ENCODE measurements at regions not wholly inside any gene's neighbourhood (a gene's known extent, or its start where the extent isn't known, plus 50 kb on each side); places are given as distances from the start of the nearest gene placed in this dataset.

DNA sequence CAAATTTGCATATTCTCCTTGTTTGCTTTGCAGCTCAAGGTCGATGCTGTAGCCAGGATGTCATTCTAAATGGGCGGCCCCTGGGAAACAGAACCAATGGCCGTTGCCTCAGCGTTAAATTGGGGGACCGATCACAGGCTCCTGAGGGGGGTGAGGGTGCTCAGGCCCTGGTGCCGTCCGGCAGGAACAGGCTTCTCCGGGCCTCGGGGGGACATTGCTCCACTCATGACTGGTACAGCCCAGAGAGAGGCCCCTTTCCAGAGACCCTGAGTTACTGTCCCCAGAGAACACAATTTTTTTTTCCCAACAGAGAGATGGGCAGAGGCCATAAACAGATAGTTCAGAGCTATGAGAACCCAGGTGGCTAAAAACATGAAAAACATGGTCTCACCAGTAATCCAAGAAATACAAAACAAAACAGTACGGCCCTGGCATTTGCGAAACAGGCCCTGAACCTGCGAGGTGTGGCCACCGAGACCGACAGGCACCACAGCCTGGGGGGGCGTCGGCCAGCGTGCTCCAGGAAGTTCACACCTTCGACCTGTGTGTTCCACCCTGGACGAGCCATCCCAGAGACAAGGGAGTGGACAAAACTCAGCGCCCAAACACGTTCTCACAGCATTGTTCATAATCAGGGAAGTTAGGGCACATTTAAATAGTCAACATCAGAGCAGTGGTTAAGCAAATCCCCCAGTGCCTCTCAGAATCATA lies 82.8 kb downstream of the METRNL start:
- TF ChIP-seq, protein P1, sequence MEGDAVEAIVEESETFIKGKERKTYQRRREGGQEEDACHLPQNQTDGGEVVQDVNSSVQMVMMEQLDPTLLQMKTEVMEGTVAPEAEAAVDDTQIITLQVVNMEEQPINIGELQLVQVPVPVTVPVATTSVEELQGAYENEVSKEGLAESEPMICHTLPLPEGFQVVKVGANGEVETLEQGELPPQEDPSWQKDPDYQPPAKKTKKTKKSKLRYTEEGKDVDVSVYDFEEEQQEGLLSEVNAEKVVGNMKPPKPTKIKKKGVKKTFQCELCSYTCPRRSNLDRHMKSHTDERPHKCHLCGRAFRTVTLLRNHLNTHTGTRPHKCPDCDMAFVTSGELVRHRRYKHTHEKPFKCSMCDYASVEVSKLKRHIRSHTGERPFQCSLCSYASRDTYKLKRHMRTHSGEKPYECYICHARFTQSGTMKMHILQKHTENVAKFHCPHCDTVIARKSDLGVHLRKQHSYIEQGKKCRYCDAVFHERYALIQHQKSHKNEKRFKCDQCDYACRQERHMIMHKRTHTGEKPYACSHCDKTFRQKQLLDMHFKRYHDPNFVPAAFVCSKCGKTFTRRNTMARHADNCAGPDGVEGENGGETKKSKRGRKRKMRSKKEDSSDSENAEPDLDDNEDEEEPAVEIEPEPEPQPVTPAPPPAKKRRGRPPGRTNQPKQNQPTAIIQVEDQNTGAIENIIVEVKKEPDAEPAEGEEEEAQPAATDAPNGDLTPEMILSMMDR (IDR thresholded peaks at IDR 0.05; ENCODE audit: low read depth, low read length) = no peak
- TF ChIP-seq, protein P2, sequence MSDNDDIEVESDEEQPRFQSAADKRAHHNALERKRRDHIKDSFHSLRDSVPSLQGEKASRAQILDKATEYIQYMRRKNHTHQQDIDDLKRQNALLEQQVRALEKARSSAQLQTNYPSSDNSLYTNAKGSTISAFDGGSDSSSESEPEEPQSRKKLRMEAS (IDR thresholded peaks at IDR 0.05; ENCODE audit: low read depth, low read length) = no peak
- TF ChIP-seq MYC (IDR thresholded peaks at IDR 0.05; ENCODE audit: low read depth, low read length) = no peak
